HG03135 (cell line): ENCODE measurements at regions not wholly inside any gene's neighbourhood (a gene's known extent, or its start where the extent isn't known, plus 50 kb on each side); places are given as distances from the start of the nearest gene placed in this dataset.
A peak's percentile ranks its signal among the peaks of the same experiment; 100 is the strongest.

Source experiments
- ATAC-seq: cut with Tn5 transposase; IDR thresholded peaks from one replicate; pipeline ENCODE4 v1.9.1; 2021; ENCODE audit warnings: mild to moderate bottlenecking, moderate library complexity; ENCODE audit not compliant: unreplicated experiment

DNA sequence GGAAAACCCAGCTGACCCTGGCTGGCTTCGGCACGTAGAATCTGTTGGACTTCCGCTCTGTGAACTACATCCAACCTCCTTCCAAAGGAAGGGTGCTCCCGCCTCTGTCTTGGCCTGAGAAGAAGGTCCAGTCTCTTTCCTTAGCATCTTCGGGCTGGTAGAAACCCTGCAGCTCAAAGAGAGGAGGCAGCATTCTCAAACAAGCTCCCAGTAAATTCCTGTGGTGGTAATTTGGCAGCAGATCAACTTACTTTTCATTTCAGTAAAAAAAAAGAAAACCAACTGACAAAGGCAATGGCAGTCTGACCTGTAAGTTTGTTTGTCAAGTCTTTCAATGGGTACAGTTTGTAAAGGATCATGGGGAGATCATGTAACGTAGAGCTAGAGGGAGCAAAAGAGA lies 176.7 kb downstream of the MED10 start:
- no peak for ATAC-seq

GRCh38 chr5:6198531-6198930 lies 179.8 kb downstream of the MED10 start:
- ATAC-seq: no peak

- no peak for ATAC-seq
Observed at GRCh38 chr5:6197427-6197826, 180.9 kb downstream of the MED10 start.

DNA sequence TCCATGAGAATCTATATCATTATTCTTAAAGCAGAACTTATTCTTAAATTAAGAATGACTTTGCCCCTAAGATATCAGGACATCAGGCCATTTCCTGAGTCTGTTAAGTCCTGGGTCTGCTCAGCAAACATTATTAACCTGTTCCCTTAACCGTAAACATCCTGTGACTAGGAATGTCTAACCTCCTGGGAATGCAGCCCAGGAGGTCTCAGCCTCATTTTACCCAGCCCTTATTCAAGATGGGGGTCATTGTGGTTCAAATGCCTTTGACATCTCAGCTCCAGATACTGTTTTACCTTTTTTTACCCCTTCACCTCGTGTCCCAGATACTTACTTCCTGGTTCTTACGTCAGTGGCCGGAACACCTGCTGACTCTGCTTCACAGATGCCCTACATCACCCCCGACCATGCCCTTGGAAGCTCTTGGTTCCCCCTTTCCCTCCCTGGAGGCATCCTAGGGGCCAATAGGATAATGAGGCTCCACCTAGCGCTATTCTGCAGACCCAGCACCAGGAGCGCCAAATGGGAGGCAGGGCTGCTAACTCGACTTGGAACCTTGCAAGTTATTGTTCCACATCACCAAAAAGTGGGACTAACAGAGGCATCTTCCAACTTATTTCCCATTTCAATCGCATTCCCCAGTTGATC lies 182.5 kb downstream of the MED10 start:
- ATAC-seq: no peak

- ATAC-seq: no peak
Observed at GRCh38 chr5:6194906-6195612, 183.3 kb downstream of the MED10 start.

DNA sequence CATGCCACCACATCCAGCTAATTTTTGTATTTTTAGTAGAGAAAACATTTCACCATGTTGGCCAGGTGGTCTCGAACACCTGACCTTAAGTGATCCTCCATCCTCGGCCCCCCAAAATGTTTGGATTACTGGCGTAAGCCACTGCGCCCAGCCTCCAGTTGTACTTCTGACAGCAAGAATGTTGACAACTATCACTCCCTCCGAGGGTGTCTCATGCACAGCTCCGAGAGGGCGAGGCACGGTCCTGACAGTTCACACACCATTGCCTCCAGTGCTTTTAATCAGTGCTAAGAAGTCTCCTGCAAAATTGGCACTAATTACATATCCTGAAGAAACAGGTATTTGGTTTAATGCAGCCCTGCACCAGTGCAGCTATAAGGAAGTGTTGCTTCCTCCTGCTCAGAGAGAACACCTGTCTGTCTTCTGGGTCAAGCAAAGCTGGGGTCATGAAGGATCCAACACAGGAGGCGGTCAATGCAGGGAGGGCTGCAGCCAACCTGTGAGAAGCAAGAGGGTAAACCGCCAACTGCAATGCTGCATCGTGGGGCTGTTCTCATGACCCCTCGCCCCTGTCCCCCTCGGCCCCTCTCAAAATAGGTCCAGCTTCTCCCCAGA lies 184.0 kb downstream of the MED10 start:
- ATAC-seq: no peak

DNA sequence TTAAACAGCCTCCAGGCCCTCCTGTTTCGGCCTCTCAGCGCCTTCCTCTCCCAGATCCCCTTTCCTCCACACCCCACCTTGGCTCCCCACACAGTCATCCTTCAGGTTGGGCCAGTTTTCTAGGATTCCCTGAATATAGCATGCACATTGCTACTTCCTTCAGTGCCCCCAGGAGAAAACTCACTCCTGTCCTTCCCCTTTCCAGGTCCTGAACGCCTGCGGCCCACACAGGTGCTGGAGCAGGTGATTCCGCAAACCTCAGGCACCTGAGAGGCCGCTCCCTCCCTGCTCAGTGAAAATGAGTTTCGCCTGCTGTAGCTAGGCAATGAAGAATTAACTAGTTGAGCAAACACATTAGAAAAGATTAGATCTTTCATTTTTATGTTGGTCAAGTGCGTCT lies 185.0 kb downstream of the MED10 start:
- ATAC-seq: no peak

GRCh38 chr5:6190838-6191237 lies 187.5 kb downstream of the MED10 start:
- no peak for ATAC-seq

DNA sequence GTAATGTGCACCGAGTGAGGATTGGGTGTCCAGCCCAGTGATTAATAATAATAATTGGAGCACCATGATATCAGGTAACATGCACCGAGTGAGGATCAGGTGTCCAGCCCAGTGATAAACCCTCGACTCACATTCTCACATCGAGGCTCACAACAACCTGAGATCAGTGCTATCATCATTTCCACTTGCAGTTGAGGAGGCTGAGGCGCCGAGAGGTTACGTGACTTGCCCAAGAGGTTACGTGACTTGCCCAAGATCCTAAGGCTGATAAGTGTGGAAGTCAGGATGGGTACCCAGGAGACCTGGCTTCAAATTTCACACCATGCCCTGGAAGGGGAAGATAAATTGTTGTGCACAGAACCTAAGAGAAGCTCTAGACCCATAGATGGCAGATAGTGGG lies 189.4 kb downstream of the MED10 start:
- no peak for ATAC-seq

GRCh38 chr5:6188344-6188743 lies 190.0 kb downstream of the MED10 start:
- ATAC-seq: peak; percentile 99

DNA sequence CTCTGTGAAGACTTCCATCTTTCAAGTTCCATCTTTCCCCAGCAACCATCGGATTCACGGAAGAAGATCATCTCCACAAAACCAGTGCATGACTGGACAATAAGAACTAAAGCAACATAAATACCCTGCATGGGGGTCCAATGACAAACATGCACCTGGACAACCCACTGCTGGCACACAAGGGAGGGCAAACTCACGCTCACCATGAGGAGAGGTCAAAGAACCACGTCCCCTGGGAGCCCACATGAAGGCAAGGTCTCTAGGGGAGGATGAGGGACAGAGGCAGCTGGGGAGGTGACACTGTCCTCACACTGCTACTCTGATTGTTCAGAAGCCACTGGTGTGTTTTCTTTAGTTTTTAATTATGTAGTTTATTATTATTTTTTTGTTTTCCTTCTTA lies 190.8 kb downstream of the MED10 start:
- no peak for ATAC-seq

- no peak for ATAC-seq
Observed at GRCh38 chr5:6185574-6185973, 192.8 kb downstream of the MED10 start.

GRCh38 chr5:6184481-6184880 lies 193.9 kb downstream of the MED10 start:
- no peak for ATAC-seq

GRCh38 chr5:6183391-6184390 lies 194.7 kb downstream of the MED10 start:
- ATAC-seq: no peak

- no peak for ATAC-seq
Observed at GRCh38 chr5:6182271-6182815, 196.0 kb downstream of the MED10 start.

- ATAC-seq: no peak
Observed at GRCh38 chr5:6181871-6182270, 196.5 kb downstream of the MED10 start.

- ATAC-seq: no peak
Observed at GRCh38 chr5:6181147-6181729, 197.1 kb downstream of the MED10 start.

DNA sequence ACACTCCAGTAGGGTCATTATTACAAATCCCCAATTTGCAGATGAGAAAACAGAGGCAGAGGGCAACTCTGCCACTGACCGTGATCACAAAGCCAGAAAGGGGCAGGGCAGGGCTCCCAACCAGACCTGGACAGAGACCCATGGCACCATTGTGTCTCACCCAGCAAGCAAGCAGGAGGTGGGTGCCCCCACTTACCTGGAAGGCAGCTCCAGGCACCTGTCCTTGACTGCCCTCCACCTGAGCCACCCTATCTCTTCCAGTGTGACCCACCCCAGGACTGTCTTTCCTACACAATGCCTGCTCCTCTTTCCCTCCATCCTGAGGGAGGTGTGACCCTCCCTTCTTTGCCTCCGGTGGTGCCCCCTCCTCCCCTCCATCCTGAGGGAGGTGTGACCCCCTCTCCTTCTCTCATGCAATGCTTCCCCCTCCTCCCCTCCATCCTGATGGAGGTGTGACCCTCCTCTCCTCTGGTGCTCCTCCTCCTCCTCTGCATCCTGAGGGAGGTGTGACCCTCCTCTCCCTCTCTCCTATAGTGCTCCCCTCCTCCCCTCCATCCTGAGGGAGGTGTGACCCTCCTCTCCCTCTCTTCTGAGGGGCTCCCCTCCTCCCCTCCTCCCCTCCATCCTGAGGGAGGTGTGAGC lies 198.0 kb downstream of the MED10 start:
- no peak for ATAC-seq

- ATAC-seq: no peak
Observed at GRCh38 chr5:6178846-6179532, 199.4 kb downstream of the MED10 start.
